GM10248 (cell line): ENCODE measurements at regions not wholly inside any gene's neighbourhood (a gene's known extent, or its start where the extent isn't known, plus 50 kb on each side); places are given as distances from the start of the nearest gene placed in this dataset.

ENCODE experiments used
- CTCF ChIA-PET: fragments of 300-600 bp; sonication (Branson Sonifier 250); formaldehyde crosslinking; extraction: SDS; loops from one replicate; lab custom pipeline; 2021; ENCODE audit warnings: antibody characterized with exemption; lab: Yijun Ruan, JAX
- POLR2A ChIA-PET: fragments of 350-650 bp; sonication (Branson Sonifier 250); formaldehyde crosslinking; extraction: SDS; loops from one replicate; lab custom pipeline; 2020; ENCODE audit warnings: antibody characterized with exemption; lab: Yijun Ruan, JAX
- DNase-seq: peaks from one replicate; pipeline ENCODE4 v3.0.0; 2012; ENCODE audit errors: extremely low spot score
- TF ChIP-seq, protein P1 (sequence below): IDR thresholded peaks from 2 replicates; pipeline ENCODE4 v1.5.1; 2012; ENCODE audit warnings: mild to moderate bottlenecking, low read depth; ENCODE audit errors: extremely low read depth, missing control alignments, control extremely low read depth

- POLR2A ChIA-PET, result no interaction called here
- CTCF ChIA-PET, result interaction anchor here (1.0 to 2.8 kb wide), 2 partner anchors 9 to 10 kb away, joined by 3 to 11 read pairs; no protein-coding TSS in a partner anchor
- DNase-seq, result no peak
- TF ChIP-seq, protein P1, sequence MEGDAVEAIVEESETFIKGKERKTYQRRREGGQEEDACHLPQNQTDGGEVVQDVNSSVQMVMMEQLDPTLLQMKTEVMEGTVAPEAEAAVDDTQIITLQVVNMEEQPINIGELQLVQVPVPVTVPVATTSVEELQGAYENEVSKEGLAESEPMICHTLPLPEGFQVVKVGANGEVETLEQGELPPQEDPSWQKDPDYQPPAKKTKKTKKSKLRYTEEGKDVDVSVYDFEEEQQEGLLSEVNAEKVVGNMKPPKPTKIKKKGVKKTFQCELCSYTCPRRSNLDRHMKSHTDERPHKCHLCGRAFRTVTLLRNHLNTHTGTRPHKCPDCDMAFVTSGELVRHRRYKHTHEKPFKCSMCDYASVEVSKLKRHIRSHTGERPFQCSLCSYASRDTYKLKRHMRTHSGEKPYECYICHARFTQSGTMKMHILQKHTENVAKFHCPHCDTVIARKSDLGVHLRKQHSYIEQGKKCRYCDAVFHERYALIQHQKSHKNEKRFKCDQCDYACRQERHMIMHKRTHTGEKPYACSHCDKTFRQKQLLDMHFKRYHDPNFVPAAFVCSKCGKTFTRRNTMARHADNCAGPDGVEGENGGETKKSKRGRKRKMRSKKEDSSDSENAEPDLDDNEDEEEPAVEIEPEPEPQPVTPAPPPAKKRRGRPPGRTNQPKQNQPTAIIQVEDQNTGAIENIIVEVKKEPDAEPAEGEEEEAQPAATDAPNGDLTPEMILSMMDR, result no peak
Observed at GRCh38 chr2:59015027-59015426, 773.9 kb upstream of the FANCL start.

GRCh38 chr2:59012971-59013370 is 771.8 kb upstream of the FANCL start:
- ChIA-PET CTCF (interaction anchor here (0.6 to 2.1 kb wide), 4 partner anchors 10 to 179 kb away, joined by 3 to 8 read pairs (median 3); no protein-coding TSS in a partner anchor), POLR2A (no interaction called here)
- TF ChIP-seq, protein P1, result no peak

GRCh38 chr2:59012234-59012633 is 771.1 kb upstream of the FANCL start:
- CTCF ChIA-PET, result interaction anchor here (0.6 to 2.1 kb wide), 5 partner anchors 9 to 180 kb away, joined by 3 to 8 read pairs (median 3); no protein-coding TSS in a partner anchor
- no peak for DNase-seq
- POLR2A ChIA-PET, result no interaction called here
- TF ChIP-seq, protein P1, result no peak

More at GRCh38 chr2:59012971-59013370, 771.8 kb upstream of the FANCL start:
- DNase-seq, result no peak

- TF ChIP-seq, protein P1, result no peak
- POLR2A ChIA-PET, result no interaction called here
- no peak for DNase-seq
- CTCF ChIA-PET, result interaction anchor here (0.8 to 2.5 kb wide), 2 partner anchors 16 to 20 kb away, joined by 3 to 14 read pairs; no protein-coding TSS in a partner anchor
Observed at GRCh38 chr2:59008950-59009349, 767.8 kb upstream of the FANCL start.

DNA sequence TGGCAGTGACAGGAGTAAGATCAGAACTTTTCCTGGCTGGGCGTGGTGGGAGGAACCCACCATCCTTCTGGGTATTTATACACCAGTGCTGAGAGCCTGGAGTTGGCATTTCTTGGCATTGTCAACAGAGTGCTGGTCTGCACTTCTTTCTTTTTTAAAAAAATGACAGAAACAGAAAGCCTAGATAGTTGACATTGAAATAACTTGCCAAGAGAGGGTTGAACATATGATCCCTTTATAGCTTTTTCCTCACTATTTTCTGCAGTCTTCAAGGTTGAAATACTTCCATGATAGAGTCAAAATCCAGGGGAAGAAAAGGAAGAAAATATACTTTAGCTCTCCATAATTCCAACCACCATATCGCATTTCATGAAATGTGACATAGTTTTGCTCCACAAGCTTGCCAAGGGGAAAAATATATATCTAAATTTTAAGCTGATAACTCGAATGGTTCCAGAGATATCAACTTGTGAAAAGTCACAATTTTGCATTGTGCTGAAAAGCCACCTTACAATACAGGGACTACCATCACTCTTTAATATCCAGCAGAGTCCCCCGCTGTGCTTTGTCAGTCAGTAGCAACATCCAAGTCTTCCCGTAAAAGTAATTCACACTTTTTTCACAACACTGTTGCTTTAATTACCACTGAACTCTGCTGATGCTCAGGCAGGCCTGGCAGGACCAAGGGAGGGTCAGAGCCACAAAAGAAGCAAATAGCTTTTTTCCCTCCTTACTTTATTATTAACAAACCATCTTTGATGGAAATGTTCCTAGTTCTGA is 764.9 kb upstream of the FANCL start:
- TF ChIP-seq, protein P1, result no peak
- POLR2A ChIA-PET, result no interaction called here
- CTCF ChIA-PET, result interaction anchor here (0.8 to 1.5 kb wide), 3 partner anchors 10 to 58 kb away, joined by 3 to 5 read pairs (median 3); no protein-coding TSS in a partner anchor

GRCh38 chr2:59004621-59005020 is 763.5 kb upstream of the FANCL start:
- ChIA-PET CTCF (interaction anchor here (2.5 kb wide), 1 partner anchor 21 kb away, joined by 8 read pairs; no protein-coding TSS in a partner anchor), POLR2A (no interaction called here)
- TF ChIP-seq, protein P1, result no peak
- no peak for DNase-seq

More for the DNA sequence above, 764.9 kb upstream of the FANCL start:
- DNase-seq, result no peak
